Spleen (tissue), 11 donors: ENCODE measurements at regions not wholly inside any gene's neighbourhood (a gene's known extent, or its start where the extent isn't known, plus 50 kb on each side); places are given as distances from the start of the nearest gene placed in this dataset.
A peak's percentile ranks its signal among the peaks of the same experiment; 100 is the strongest.

ENCODE experiments used
- DNase-seq: peaks from one replicate; pipeline ENCODE4 v3.0.0-alpha.2; 2020
- H3K27ac ChIP-seq, 8 donors: fragments of 200-600 bp; sonication (generic) in 7 of 8; 1 replicate in 4 of 8; 2 replicates in 4 of 8; pipeline versions ENCODE4 v1.5.0 to v1.8.0; 2016 to 2021; ENCODE audit warnings: inconsistent platforms in 4 of 8, mild to moderate bottlenecking in 4 of 8, moderate library complexity in 1 of 8
- H3K27me3 ChIP-seq, 7 donors: fragments of 200-600 bp; sonication (generic) in 6 of 7; replicated peaks in 1 of 7; 1 replicate in 4 of 7; 2 replicates in 3 of 7; pipeline versions ENCODE4 v1.5.0 to v1.8.0; 2016 to 2021; ENCODE audit warnings: inconsistent platforms in 3 of 7, mild to moderate bottlenecking in 1 of 7
- H3K36me3 ChIP-seq, 6 donors: fragments of 200-600 bp; sonication (generic) in 5 of 6; 1 replicate in 4 of 6; 2 replicates in 2 of 6; pipeline versions ENCODE4 v1.5.0 to v1.8.0; 2016 to 2021; ENCODE audit warnings: inconsistent platforms in 2 of 6
- H3K4me1 ChIP-seq, 6 donors: fragments of 200-600 bp; sonication (generic) in 5 of 6; 1 replicate in 3 of 6; 2 replicates in 3 of 6; pipeline versions ENCODE4 v1.5.0 to v1.8.0; 2016 to 2021; ENCODE audit warnings: inconsistent platforms in 3 of 6
- H3K4me3 ChIP-seq, 8 donors: fragments of 200-600 bp; sonication (generic) in 7 of 8; 1 replicate in 4 of 8; 2 replicates in 4 of 8; pipeline versions ENCODE4 v1.5.0 to v1.8.0; 2016 to 2021; ENCODE audit warnings: inconsistent platforms in 4 of 8, mild to moderate bottlenecking in 4 of 8, moderate library complexity in 2 of 8
- H3K9me3 ChIP-seq, 8 donors: fragments of 200-600 bp; sonication (generic) in 7 of 8; 1 replicate in 4 of 8; 2 replicates in 4 of 8; pipeline versions ENCODE4 v1.5.0 to v1.8.0; 2016 to 2021; ENCODE audit warnings: inconsistent platforms in 4 of 8
- CTCF ChIP-seq, 11 experiments: fragments of 200-600 bp in 7 of 11; fragments of 450-650 bp in 4 of 11; sonication (generic) in 4 of 11; IDR thresholded peaks in 8 of 11; conservative IDR thresholded peaks in 3 of 11; 1 replicate in 7 of 11; 2 replicates in 4 of 11; pipeline versions ENCODE4 v1.4.0 to v1.8.0; 2016 to 2021; ENCODE audit warnings: antibody characterized with exemption in 11 of 11, inconsistent platforms in 4 of 11, mild to moderate bottlenecking in 1 of 11
- POLR2A ChIP-seq, 3 donors: fragments of 450-650 bp; IDR thresholded peaks; one replicate each; pipeline ENCODE4 v1.5.1; 2017; ENCODE audit warnings: antibody characterized with exemption in 3 of 3, mild to moderate bottlenecking in 1 of 3
- POLR2AphosphoS5 ChIP-seq, 3 donors: sonication (generic); formaldehyde crosslinking; IDR thresholded peaks; one replicate each; pipeline ENCODE4 v1.5.1; 2017; ENCODE audit warnings: antibody characterized with exemption in 3 of 3
- WGBS, 5 donors: extraction: QIAGEN DNeasy Blood & Tissue Kit in 3 of 5; methylation state at CpG; one replicate each; pipeline versions ENCODE4 v1.1.5 to v1.1.7; 2013 to 2018; 5-methylcytosine and 5-hydroxymethylcytosine counted together
- intact Hi-C: fragments of 100-400 bp; cut with DNase I; formaldehyde crosslinking; loops from one replicate; pipeline ENCODE4 v1.15.0; 2023; ENCODE audit warnings: low total_unique reads
- donor health status: healthy with polysubstance abuse.
- donor health status: DM: no; HTN: no; CAD: no; lungs with moderate emphysema.
- donor health status: DM: no; HTN: no; CAD: no.
- donor health status: Bipolar disorder and iron deficiency.
- donor health status: healthy.
- donor health status: DM: no; HTN: no; CAD: no.
- donor health status: DM: yes; HTN: yes; CAD: no.

DNA sequence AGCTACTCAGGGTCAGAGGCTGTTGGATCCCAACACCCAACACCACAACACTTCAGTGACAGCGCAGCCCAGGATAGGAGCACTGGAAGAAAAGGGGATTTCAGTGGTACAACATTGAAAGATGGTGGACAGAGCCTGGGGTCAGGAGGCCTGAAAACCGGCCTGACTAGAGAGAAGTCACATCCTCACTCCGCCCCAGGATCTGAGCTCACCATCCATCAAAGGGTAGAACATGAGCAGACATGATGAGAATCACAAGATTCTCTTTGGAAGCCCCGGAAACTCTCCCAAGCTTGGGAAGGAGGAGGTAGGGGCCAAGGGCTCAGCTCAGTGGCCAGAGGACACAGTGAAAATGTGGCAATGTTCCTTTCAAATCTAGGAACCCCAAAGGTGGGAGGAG is 271.3 kb downstream of the NPHP4 start:
- intact Hi-C loops = no loop called here
- H3K27me3 ChIP-seq = peaks cover 0 to 57% (median 0%) of the 10 kb centered on the region in 7 donors
- peaks cover 0 to 6% (median 0%) of the 10 kb centered on the region in 8 donors for H3K9me3 ChIP-seq
- H3K4me3 ChIP-seq = no peak overlapping the region
- H3K36me3 ChIP-seq = no peaks in the 10 kb centered on the region
- TF ChIP-seq POLR2A (IDR thresholded peaks at IDR 0.05) = no peak
- TF ChIP-seq CTCF (IDR thresholded peaks at IDR 0.05 in 8 of 11, conservative IDR thresholded peaks at IDR 0.05 in 3 of 11) = no peak
- no peak for TF ChIP-seq POLR2AphosphoS5 (IDR thresholded peaks at IDR 0.05)
- no peaks in the 10 kb centered on the region for H3K4me1 ChIP-seq
- 85 to 91% (median 89%) methylated on average over 4 of the region's 4 CpGs for WGBS, 5 donors
- DNase-seq = peak; percentile 19
- H3K27ac ChIP-seq = no peak overlapping the region

DNA sequence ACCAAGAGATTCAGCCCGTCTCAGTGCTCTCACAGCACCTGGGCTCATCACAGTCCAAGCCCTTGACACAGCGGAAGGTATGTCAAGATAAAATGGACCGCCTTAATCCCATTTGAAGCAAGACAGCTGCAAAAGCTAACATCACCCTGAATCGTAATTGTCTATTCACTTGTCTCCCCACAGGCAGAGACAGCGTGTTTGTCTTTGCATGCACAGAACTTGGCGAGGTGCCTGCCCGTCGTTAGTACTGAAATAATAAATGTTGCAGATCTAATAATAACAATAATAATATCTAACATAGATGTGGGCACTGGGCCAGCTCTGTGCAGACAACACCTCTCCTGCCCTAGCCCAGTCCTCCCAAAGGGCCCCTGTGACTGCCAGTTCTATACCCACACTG is 271.7 kb downstream of the NPHP4 start:
- Histone ChIP-seq H3K9me3 (peaks cover 0 to 11% (median 1%) of the 10 kb centered on the region in 8 donors), H3K36me3 (no peaks in the 10 kb centered on the region), H3K4me3 (no peak overlapping the region), H3K27me3 (peaks cover 0 to 56% (median 0%) of the 10 kb centered on the region in 7 donors), H3K4me1 (no peaks in the 10 kb centered on the region), H3K27ac (no peak overlapping the region)
- intact Hi-C loops = no loop called here
- TF ChIP-seq POLR2A (IDR thresholded peaks at IDR 0.05) (no peak), POLR2AphosphoS5 (IDR thresholded peaks at IDR 0.05) (no peak), CTCF (IDR thresholded peaks at IDR 0.05 in 8 of 11, conservative IDR thresholded peaks at IDR 0.05 in 3 of 11) (no peak)
- 76 to 89% (median 82%) methylated on average over 8 of the region's 8 CpGs for WGBS, 5 donors
- DNase-seq = peak; percentile 24

DNA sequence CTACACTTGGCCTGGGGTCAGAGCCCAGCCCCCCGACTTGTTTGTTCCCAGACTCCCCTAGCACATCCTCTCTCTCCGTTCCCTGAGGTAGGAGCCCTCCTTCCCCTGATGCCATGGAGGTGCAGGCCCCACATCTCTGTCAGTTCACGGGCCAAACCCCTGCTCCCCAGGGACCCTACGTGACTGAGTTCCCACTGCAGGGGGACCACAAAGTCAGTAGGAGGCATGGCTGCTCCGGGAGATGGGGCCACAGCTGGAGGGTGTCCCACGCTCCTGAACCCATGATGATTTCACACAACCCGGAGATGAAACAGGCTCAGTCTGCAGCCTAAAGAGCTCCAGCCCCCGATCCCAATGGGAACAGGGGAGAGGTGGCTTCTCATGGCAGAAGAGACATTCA is 272.2 kb downstream of the NPHP4 start:
- Histone ChIP-seq H3K9me3 (peaks cover 0 to 15% (median 5%) of the 10 kb centered on the region in 8 donors), H3K27ac (no peak overlapping the region), H3K4me1 (no peaks in the 10 kb centered on the region), H3K36me3 (no peaks in the 10 kb centered on the region), H3K27me3 (peaks cover 0 to 52% (median 0%) of the 10 kb centered on the region in 7 donors), H3K4me3 (no peak overlapping the region)
- 66 to 85% (median 74%) methylated on average over 4 to 8 of the region's 8 CpGs for WGBS, 5 donors
- peak; percentile 40 for DNase-seq
- TF ChIP-seq POLR2A (IDR thresholded peaks at IDR 0.05) = no peak
- TF ChIP-seq POLR2AphosphoS5 (IDR thresholded peaks at IDR 0.05) = no peak
- no peak for TF ChIP-seq CTCF (IDR thresholded peaks at IDR 0.05 in 8 of 11, conservative IDR thresholded peaks at IDR 0.05 in 3 of 11)
- intact Hi-C loops = no loop called here

DNA sequence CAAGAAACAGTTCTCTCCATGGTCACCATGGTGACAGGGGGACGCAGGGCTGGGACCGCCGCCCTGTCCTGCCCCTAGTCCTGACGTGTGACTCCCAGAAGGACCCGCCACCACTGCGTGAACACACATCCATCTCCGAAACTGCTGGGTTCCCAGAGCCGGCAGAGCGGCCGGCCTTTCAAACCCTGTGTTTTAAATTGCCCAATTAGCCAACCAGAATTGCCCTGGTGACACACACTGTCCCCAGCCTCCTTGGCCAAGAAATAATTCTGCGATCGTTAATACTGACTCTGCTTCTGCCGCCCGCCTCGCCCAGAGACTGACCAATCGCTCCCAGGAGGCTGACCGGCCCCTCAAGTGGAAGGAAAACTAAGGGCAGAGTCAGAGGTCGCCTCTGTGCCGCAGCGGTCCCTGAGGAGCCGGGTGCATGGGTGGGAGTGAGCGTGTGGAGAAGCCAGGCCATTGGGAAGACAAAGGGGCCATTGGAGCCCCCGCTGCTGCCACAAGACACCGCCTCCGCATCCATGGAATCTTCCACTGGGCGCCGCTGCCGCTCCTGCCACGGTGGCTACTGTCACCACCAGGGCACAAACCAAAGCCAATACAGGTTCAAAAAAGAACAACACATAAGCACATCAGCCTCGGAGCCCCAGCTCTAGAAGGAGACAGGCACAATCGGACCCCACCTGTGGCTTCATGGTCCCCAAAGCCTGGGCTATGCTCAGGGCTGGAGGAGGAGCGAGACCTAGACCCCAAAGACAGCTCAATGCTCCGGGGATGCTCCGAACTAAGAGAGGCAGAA is 273.2 kb downstream of the NPHP4 start:
- no peaks in the 10 kb centered on the region for H3K4me1 ChIP-seq
- H3K4me3 ChIP-seq = no peak overlapping the region
- H3K27me3 ChIP-seq = peaks cover 0 to 45% (median 0%) of the 10 kb centered on the region in 7 donors
- peaks cover 0 to 18% (median 6%) of the 10 kb centered on the region in 8 donors for H3K9me3 ChIP-seq
- intact Hi-C loops = no loop called here
- TF ChIP-seq POLR2AphosphoS5 (IDR thresholded peaks at IDR 0.05) (no peak), CTCF (IDR thresholded peaks at IDR 0.05 in 8 of 11, conservative IDR thresholded peaks at IDR 0.05 in 3 of 11) (no peak), POLR2A (IDR thresholded peaks at IDR 0.05) (no peak)
- DNase-seq = peak; percentile 48
- H3K27ac ChIP-seq = no peak overlapping the region
- H3K36me3 ChIP-seq = no peaks in the 10 kb centered on the region
- WGBS, 5 donors = 67 to 77% (median 71%) methylated on average over 33 to 34 of the region's 34 CpGs
